ENCODE measurements at regions not wholly inside any gene's neighbourhood (a gene's known extent, or its start where the extent isn't known, plus 50 kb on each side); places are given as distances from the start of the nearest gene placed in this dataset.

DNA sequence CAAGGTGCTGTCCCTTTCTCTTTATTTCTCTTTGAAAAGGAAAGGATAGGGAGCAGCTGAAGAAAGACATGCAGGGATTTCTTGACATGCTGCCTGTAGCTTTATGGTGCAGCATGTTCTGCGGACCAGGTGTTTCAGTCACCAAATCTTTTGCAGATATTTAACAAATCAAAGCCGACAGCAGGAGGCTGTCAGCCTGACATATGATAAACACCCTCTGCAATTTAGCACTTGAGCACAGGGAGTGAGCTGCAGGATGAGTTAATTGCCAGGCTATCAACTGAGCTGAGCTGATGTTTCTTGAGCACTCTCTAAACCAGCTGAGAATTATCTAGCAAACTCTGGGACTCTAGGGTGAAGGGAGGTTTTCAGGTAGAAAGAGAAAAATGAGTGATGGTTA lies 212.8 kb upstream of the ATP10B start:
- TF ChIP-seq, protein P1, sequence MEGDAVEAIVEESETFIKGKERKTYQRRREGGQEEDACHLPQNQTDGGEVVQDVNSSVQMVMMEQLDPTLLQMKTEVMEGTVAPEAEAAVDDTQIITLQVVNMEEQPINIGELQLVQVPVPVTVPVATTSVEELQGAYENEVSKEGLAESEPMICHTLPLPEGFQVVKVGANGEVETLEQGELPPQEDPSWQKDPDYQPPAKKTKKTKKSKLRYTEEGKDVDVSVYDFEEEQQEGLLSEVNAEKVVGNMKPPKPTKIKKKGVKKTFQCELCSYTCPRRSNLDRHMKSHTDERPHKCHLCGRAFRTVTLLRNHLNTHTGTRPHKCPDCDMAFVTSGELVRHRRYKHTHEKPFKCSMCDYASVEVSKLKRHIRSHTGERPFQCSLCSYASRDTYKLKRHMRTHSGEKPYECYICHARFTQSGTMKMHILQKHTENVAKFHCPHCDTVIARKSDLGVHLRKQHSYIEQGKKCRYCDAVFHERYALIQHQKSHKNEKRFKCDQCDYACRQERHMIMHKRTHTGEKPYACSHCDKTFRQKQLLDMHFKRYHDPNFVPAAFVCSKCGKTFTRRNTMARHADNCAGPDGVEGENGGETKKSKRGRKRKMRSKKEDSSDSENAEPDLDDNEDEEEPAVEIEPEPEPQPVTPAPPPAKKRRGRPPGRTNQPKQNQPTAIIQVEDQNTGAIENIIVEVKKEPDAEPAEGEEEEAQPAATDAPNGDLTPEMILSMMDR (IDR thresholded peaks at IDR 0.05): no peak
- TF ChIP-seq ZFX (IDR thresholded peaks at IDR 0.05; ENCODE audit: borderline replicate concordance): no peak

Measured in 22Rv1 (cell line).